HepG2 (cell line): ENCODE measurements at regions not wholly inside any gene's neighbourhood (a gene's known extent, or its start where the extent isn't known, plus 50 kb on each side); places are given as distances from the start of the nearest gene placed in this dataset.

Experiments
- ATAC-seq: fragments of 200-7000 bp; cut with Tn5 transposase; 3 replicates; pipeline ENCODE4 v1.9.1; 2020; ENCODE audit warnings: mild to moderate bottlenecking, moderate library complexity
- BruUV-seq: library from RNA; stranded (reverse); fragments of 400-500 nt; replicated peaks from 2 replicates; lab custom pipeline; 2021; lab: Mats Ljungman, UMichigan
- CTCF ChIA-PET: fragments of 300-600 bp; formaldehyde crosslinking; extraction: SDS; loops from one replicate; lab custom pipeline; 2021; ENCODE audit warnings: low total read pairs, inconsistent platforms, low intra/inter-chr PET ratio; lab: Yijun Ruan, JAX
- POLR2A ChIA-PET: fragments of 350-600 bp; sonication (Branson Sonifier 250); formaldehyde crosslinking; loops from one replicate; lab custom pipeline; 2020; ENCODE audit warnings: antibody characterized with exemption, inconsistent platforms; lab: Yijun Ruan, JAX
- DNase-seq: peaks from one replicate; pipeline ENCODE4 v3.0.0-alpha.2; 2015; ENCODE audit warnings: low spot score
- FAIRE-seq: peaks from 3 replicates; lab custom pipeline; 2011; peaks lifted over from hg19 to GRCh38; lab: Jason Lieb, UNC
- H2AFZ ChIP-seq: one replicate; pipeline ENCODE4 v1.6.1; 2011; ENCODE audit warnings: low read length, inconsistent platforms
- H3K27ac ChIP-seq: fragments of 300-600 bp; 3 replicates; pipeline ENCODE4 v1.8.0; 2011; ENCODE audit warnings: mixed run types, mild to moderate bottlenecking, mixed read lengths, low read length, inconsistent platforms; ENCODE audit not compliant: insufficient read depth; ENCODE audit errors: extremely low read length
- H3K27me3 ChIP-seq, 2 experiments: fragments of 200-600 bp in 1 of 2; 2 replicates in 1 of 2; 3 replicates in 1 of 2; pipeline versions ENCODE4 v1.6.0 to v1.8.0; 2011; ENCODE audit warnings: low read length in 2 of 2, mild to moderate bottlenecking in 2 of 2, moderate library complexity in 2 of 2, inconsistent platforms in 1 of 2; ENCODE audit not compliant: insufficient read depth in 2 of 2, control insufficient read depth in 1 of 2
- H3K36me3 ChIP-seq, 2 experiments: fragments of 200-600 bp in 1 of 2; replicated peaks in 1 of 2; 2 replicates in 1 of 2; 3 replicates in 1 of 2; pipeline versions ENCODE4 v1.5.1 to v1.8.0; 2011; ENCODE audit warnings: low read length in 2 of 2, inconsistent platforms in 1 of 2; ENCODE audit not compliant: insufficient read depth in 2 of 2, control insufficient read depth in 1 of 2
- H3K4me1 ChIP-seq: 2 replicates; pipeline ENCODE4 v1.5.1; 2012; ENCODE audit warnings: low read length, inconsistent platforms; ENCODE audit not compliant: insufficient read depth
- H3K4me2 ChIP-seq: 2 replicates; pipeline ENCODE4 v1.6.0; 2011; ENCODE audit warnings: low read depth, low read length, inconsistent platforms
- H3K4me3 ChIP-seq, 3 experiments: fragments of 200-600 bp in 1 of 3; sonication (generic), shearing (Covaris generic) in 1 of 3; replicated peaks in 1 of 3; 2 replicates each; pipeline ENCODE4 v1.5.1; 2011 to 2016; ENCODE audit warnings: low read length in 3 of 3, inconsistent platforms in 2 of 3, low read depth in 2 of 3, mild to moderate bottlenecking in 2 of 3, control low read depth in 1 of 3, mixed read lengths in 1 of 3; ENCODE audit not compliant: insufficient read depth in 1 of 3
- H3K79me2 ChIP-seq: one replicate; pipeline ENCODE4 v1.6.1; 2011; ENCODE audit warnings: low read length, inconsistent platforms; ENCODE audit not compliant: insufficient read depth
- H3K9ac ChIP-seq: 2 replicates; pipeline ENCODE4 v1.6.0; 2011; ENCODE audit warnings: mild to moderate bottlenecking, low read depth, low read length, inconsistent platforms; ENCODE audit not compliant: insufficient read depth
- H3K9me3 ChIP-seq: 2 replicates; pipeline ENCODE4 v1.5.1; 2012; ENCODE audit warnings: mild to moderate bottlenecking, low read length
- H4K20me1 ChIP-seq: 2 replicates; pipeline ENCODE4 v1.6.0; 2011; ENCODE audit warnings: inconsistent platforms, mild to moderate bottlenecking, low read length, moderate library complexity; ENCODE audit not compliant: insufficient read depth
- AHDC1 ChIP-seq: sonication (generic); formaldehyde crosslinking; IDR thresholded peaks from 2 replicates; pipeline ENCODE4 v1.5.1; 2020; ENCODE audit warnings: mild to moderate bottlenecking, missing genetic modification reagents, borderline replicate concordance
- ARNT2 ChIP-seq: sonication (generic); formaldehyde crosslinking; IDR thresholded peaks from 2 replicates; pipeline ENCODE4 v1.8.0; 2022; ENCODE audit warnings: mild to moderate bottlenecking, low read depth, missing genetic modification reagents, moderate library complexity
- ATAD3A ChIP-seq: sonication (generic); formaldehyde crosslinking; IDR thresholded peaks from 2 replicates; pipeline ENCODE4 v1.4.0; 2020; ENCODE audit warnings: missing genetic modification reagents
- EEA1 ChIP-seq: sonication (generic); formaldehyde crosslinking; IDR thresholded peaks from 2 replicates; pipeline ENCODE4 v1.5.1; 2020; ENCODE audit warnings: mild to moderate bottlenecking, missing genetic modification reagents, borderline replicate concordance
- ELF1 ChIP-seq: sonication (generic); formaldehyde crosslinking; IDR thresholded peaks from 2 replicates; pipeline ENCODE4 v1.4.0; 2020; ENCODE audit warnings: missing genetic modification reagents
- FOXM1 ChIP-seq: sonication (generic); formaldehyde crosslinking; IDR thresholded peaks from 2 replicates; pipeline ENCODE4 v1.5.0; 2020; ENCODE audit warnings: missing genetic modification reagents
- IRF1 ChIP-seq: sonication (generic); formaldehyde crosslinking; IDR thresholded peaks from 2 replicates; pipeline ENCODE4 v1.4.0; 2020; ENCODE audit warnings: low read depth, mild to moderate bottlenecking, missing genetic modification reagents
- JUNB ChIP-seq: sonication (generic); formaldehyde crosslinking; IDR thresholded peaks from 2 replicates; pipeline ENCODE4 v1.8.0; 2022; ENCODE audit warnings: missing genetic modification reagents, mild to moderate bottlenecking, borderline replicate concordance
- KDM4B ChIP-seq: sonication (generic); formaldehyde crosslinking; IDR thresholded peaks from 2 replicates; pipeline ENCODE4 v1.4.0; 2020; ENCODE audit warnings: missing genetic modification reagents
- RELA ChIP-seq: sonication (generic); formaldehyde crosslinking; IDR thresholded peaks from 2 replicates; pipeline ENCODE4 v1.4.0; 2020; ENCODE audit warnings: missing genetic modification reagents
- SNAPC2 ChIP-seq: sonication (generic); formaldehyde crosslinking; IDR thresholded peaks from 2 replicates; pipeline ENCODE4 v1.8.1; 2022; ENCODE audit warnings: mild to moderate bottlenecking, missing genetic modification reagents
- ZNF572 ChIP-seq: sonication (generic); formaldehyde crosslinking; IDR thresholded peaks from 2 replicates; pipeline ENCODE4 v1.5.1; 2020; ENCODE audit warnings: mild to moderate bottlenecking, missing genetic modification reagents
- ZNF577 ChIP-seq: sonication (generic); formaldehyde crosslinking; IDR thresholded peaks from 2 replicates; pipeline ENCODE4 v1.4.0; 2020; ENCODE audit warnings: mild to moderate bottlenecking, low read depth, missing genetic modification reagents, borderline replicate concordance
- ZNF720 ChIP-seq: sonication (generic); formaldehyde crosslinking; IDR thresholded peaks from 2 replicates; pipeline ENCODE4 v1.4.0; 2020; ENCODE audit warnings: missing genetic modification reagents
- ZNF775 ChIP-seq: sonication (generic); formaldehyde crosslinking; IDR thresholded peaks from 2 replicates; pipeline ENCODE4 v1.4.0; 2020; ENCODE audit warnings: missing genetic modification reagents, mild to moderate bottlenecking, moderate library complexity, borderline replicate concordance
- ZNF777 ChIP-seq: sonication (generic); formaldehyde crosslinking; IDR thresholded peaks from 2 replicates; pipeline ENCODE4 v1.4.0; 2020; ENCODE audit warnings: missing genetic modification reagents
- ZNF784 ChIP-seq: sonication (generic); formaldehyde crosslinking; IDR thresholded peaks from 2 replicates; pipeline ENCODE4 v1.5.1; 2020; ENCODE audit warnings: missing genetic modification reagents, mild to moderate bottlenecking, borderline replicate concordance
- ZNF792 ChIP-seq: IDR thresholded peaks from 2 replicates; pipeline ENCODE4 v1.6.1; 2016
- WGBS: methylation state at CpG from one replicate; pipeline ENCODE4 v1.1.6; 2017; ENCODE audit warnings: low lambda C conversion rate; 5-methylcytosine and 5-hydroxymethylcytosine counted together
- in situ Hi-C: cut with HindIII; loops from 2 replicates; pipeline ENCODE4 v1.10.0; 2017; ENCODE audit warnings: low pct_unique_long_range_greater_than_20kb; ENCODE audit not compliant: extremely low pct_ligation_motif_present
- intact Hi-C: fragments of 100-400 bp; cut with micrococcal nuclease; formaldehyde crosslinking; loops from one replicate; pipeline ENCODE4 v1.10.0; 2022; ENCODE audit not compliant: unreplicated experiment

- in situ Hi-C loops (no loop called here), intact Hi-C loops (no loop called here)
- ATAC-seq = no peak
- Histone ChIP-seq H3K27me3 (no peaks in the 10 kb centered on the region), H3K9ac (no peak overlapping the region), H3K4me1 (no peaks in the 10 kb centered on the region), H3K36me3 (no peaks in the 10 kb centered on the region), H3K4me2 (no peak overlapping the region), H3K27ac (no peak overlapping the region), H4K20me1 (no peaks in the 10 kb centered on the region), H3K9me3 (peaks cover 94% of the 10 kb centered on the region), H3K4me3 (no peak overlapping the region)
- POLR2A ChIA-PET = no interaction called here
- no peak for DNase-seq
- no TSS peak for BruUV-seq
- no peak for FAIRE-seq
- 60% methylated on average over 3 of the region's 3 CpGs for WGBS
- CTCF ChIA-PET = no interaction called here
- TF ChIP-seq ARNT2 (CRISPR knock-in tag) = no peak
- no peak for TF ChIP-seq ZNF777
- no peak for TF ChIP-seq KDM4B
- no peak for TF ChIP-seq AHDC1 (CRISPR knock-in tag)
- no peak for TF ChIP-seq ZNF792 (CRISPR knock-in tag)
- TF ChIP-seq FOXM1 (CRISPR knock-in tag) = no peak
- TF ChIP-seq ZNF720 (CRISPR knock-in tag) = no peak
- no peak for TF ChIP-seq ATAD3A (CRISPR knock-in tag)
- no peak for TF ChIP-seq ZNF572 (CRISPR knock-in tag)
- TF ChIP-seq ZNF784 (CRISPR knock-in tag) = no peak
- TF ChIP-seq JUNB (CRISPR knock-in tag) = no peak
- no peak for TF ChIP-seq RELA (CRISPR knock-in tag)
- no peak for TF ChIP-seq IRF1 (CRISPR knock-in tag)
- no peak for TF ChIP-seq EEA1
- TF ChIP-seq ELF1 (CRISPR knock-in tag) = no peak
- no peak for TF ChIP-seq ZNF775 (CRISPR knock-in tag)
- TF ChIP-seq ZNF577 (CRISPR knock-in tag) = no peak
- no peak for TF ChIP-seq SNAPC2 (CRISPR knock-in tag)
- TF ChIP-seq, all 625 proteins: peak for 0
- H3K79me2 ChIP-seq = no peaks in the 10 kb centered on the region
- H2AFZ ChIP-seq = no peak overlapping the region
These were observed 296.3 kb upstream of the SGO1 start for GRCh38 chr3:20482350-20482749.
